ENCODE measurements at regions not wholly inside any gene's neighbourhood (a gene's known extent, or its start where the extent isn't known, plus 50 kb on each side); places are given as distances from the start of the nearest gene placed in this dataset.
"Not testable (repeated sequence)": the region's sequence is repeated elsewhere in the genome, so short reads cannot be mapped to it uniquely, and the experiment has no call there.

GRCh38 chr9:28147430-28147829 is 574.1 kb upstream of the C9orf72 start:
- H3K4me3 ChIP-seq (ENCODE audit: low read depth, low read length); H3K9me3 ChIP-seq (ENCODE audit: insufficient read depth, low read depth, low read length): not testable (repeated sequence)

GRCh38 chr9:28147923-28148597 is 574.8 kb upstream of the C9orf72 start:
- not testable (repeated sequence) for H2AK5ac ChIP-seq (ENCODE audit: low read length); H2AFZ ChIP-seq (ENCODE audit: insufficient read depth, low read length, poor library complexity); H3K79me2 ChIP-seq (ENCODE audit: control insufficient read depth, insufficient read depth, low read length, poor library complexity); H3K23ac ChIP-seq (ENCODE audit: low read length); H3K27me3 ChIP-seq (ENCODE audit: insufficient read depth, low read length); H3K18ac ChIP-seq (ENCODE audit: low read length); H3K14ac ChIP-seq (ENCODE audit: low read length); H3K79me1 ChIP-seq (ENCODE audit: low read length); DNase-seq; H3K4me3 ChIP-seq (ENCODE audit: low read depth, low read length); H3K4me1 ChIP-seq (ENCODE audit: control insufficient read depth in 1 of 2, insufficient read depth in 2 of 2, low read length in 2 of 2); H3K36me3 ChIP-seq (ENCODE audit: control insufficient read depth in 1 of 2, insufficient read depth in 2 of 2, low read length in 2 of 2); H4K91ac ChIP-seq (ENCODE audit: low read depth, low read length); H3K9me3 ChIP-seq (ENCODE audit: insufficient read depth, low read depth, low read length); H3K9ac ChIP-seq (ENCODE audit: low read length); H3K27ac ChIP-seq (ENCODE audit: low read depth, low read length); H3K4ac ChIP-seq (ENCODE audit: low read depth, low read length); H3K4me2 ChIP-seq (ENCODE audit: low read length); H4K12ac ChIP-seq (ENCODE audit: low read depth, low read length); H2BK5ac ChIP-seq (ENCODE audit: low read depth, low read length, poor library complexity); H4K8ac ChIP-seq (ENCODE audit: low read depth, low read length); H2BK12ac ChIP-seq (ENCODE audit: low read length); H2BK120ac ChIP-seq (ENCODE audit: insufficient read depth, low read length, poor library complexity)
- no CpG with 5 or more reads among the region's 18 CpGs for WGBS (ENCODE audit: extremely low coverage, insufficient coverage, insufficient read length)

More at GRCh38 chr9:28147430-28147829, 574.1 kb upstream of the C9orf72 start:
- not testable (repeated sequence) for H3K27ac ChIP-seq (ENCODE audit: low read depth, low read length); H2BK120ac ChIP-seq (ENCODE audit: insufficient read depth, low read length, poor library complexity); H3K27me3 ChIP-seq (ENCODE audit: insufficient read depth, low read length); H2BK12ac ChIP-seq (ENCODE audit: low read length); H4K12ac ChIP-seq (ENCODE audit: low read depth, low read length); H4K91ac ChIP-seq (ENCODE audit: low read depth, low read length); H3K36me3 ChIP-seq (ENCODE audit: control insufficient read depth in 1 of 2, insufficient read depth in 2 of 2, low read length in 2 of 2); H3K14ac ChIP-seq (ENCODE audit: low read length); DNase-seq; H3K23ac ChIP-seq (ENCODE audit: low read length); H3K79me1 ChIP-seq (ENCODE audit: low read length); H2AK5ac ChIP-seq (ENCODE audit: low read length); H2BK5ac ChIP-seq (ENCODE audit: low read depth, low read length, poor library complexity); H4K8ac ChIP-seq (ENCODE audit: low read depth, low read length); H3K18ac ChIP-seq (ENCODE audit: low read length); H3K9ac ChIP-seq (ENCODE audit: low read length); H2AFZ ChIP-seq (ENCODE audit: insufficient read depth, low read length, poor library complexity); H3K4me1 ChIP-seq (ENCODE audit: control insufficient read depth in 1 of 2, insufficient read depth in 2 of 2, low read length in 2 of 2); H3K4me2 ChIP-seq (ENCODE audit: low read length); H3K4ac ChIP-seq (ENCODE audit: low read depth, low read length); H3K79me2 ChIP-seq (ENCODE audit: control insufficient read depth, insufficient read depth, low read length, poor library complexity)
- no CpG with 5 or more reads among the region's 15 CpGs for WGBS (ENCODE audit: extremely low coverage, insufficient coverage, insufficient read length)

- WGBS (ENCODE audit: extremely low coverage, insufficient coverage, insufficient read length): no CpG with 5 or more reads among the region's 36 CpGs
- H3K27me3 ChIP-seq (ENCODE audit: insufficient read depth, low read length); H3K23ac ChIP-seq (ENCODE audit: low read length); H3K4me3 ChIP-seq (ENCODE audit: low read depth, low read length); H2AK5ac ChIP-seq (ENCODE audit: low read length); H3K9ac ChIP-seq (ENCODE audit: low read length); H3K27ac ChIP-seq (ENCODE audit: low read depth, low read length); H3K79me1 ChIP-seq (ENCODE audit: low read length); H3K14ac ChIP-seq (ENCODE audit: low read length); H4K91ac ChIP-seq (ENCODE audit: low read depth, low read length); H3K9me3 ChIP-seq (ENCODE audit: insufficient read depth, low read depth, low read length); H2BK120ac ChIP-seq (ENCODE audit: insufficient read depth, low read length, poor library complexity); H2AFZ ChIP-seq (ENCODE audit: insufficient read depth, low read length, poor library complexity); H2BK5ac ChIP-seq (ENCODE audit: low read depth, low read length, poor library complexity); H4K12ac ChIP-seq (ENCODE audit: low read depth, low read length); H3K36me3 ChIP-seq (ENCODE audit: control insufficient read depth in 1 of 2, insufficient read depth in 2 of 2, low read length in 2 of 2); DNase-seq; H3K4me2 ChIP-seq (ENCODE audit: low read length); H4K8ac ChIP-seq (ENCODE audit: low read depth, low read length); H3K4me1 ChIP-seq (ENCODE audit: control insufficient read depth in 1 of 2, insufficient read depth in 2 of 2, low read length in 2 of 2); H2BK12ac ChIP-seq (ENCODE audit: low read length); H3K79me2 ChIP-seq (ENCODE audit: control insufficient read depth, insufficient read depth, low read length, poor library complexity); H3K18ac ChIP-seq (ENCODE audit: low read length); H3K4ac ChIP-seq (ENCODE audit: low read depth, low read length): not testable (repeated sequence)
Observed at GRCh38 chr9:28149361-28150050, 576.2 kb upstream of the C9orf72 start.

- Histone ChIP-seq H2AFZ (ENCODE audit: insufficient read depth, low read length, poor library complexity) (no peak overlapping the region), H3K36me3 (ENCODE audit: control insufficient read depth in 1 of 2, insufficient read depth in 2 of 2, low read length in 2 of 2) (no peaks in the 10 kb centered on the region), H3K4me2 (ENCODE audit: low read length) (no peak overlapping the region), H3K79me2 (ENCODE audit: control insufficient read depth, insufficient read depth, low read length, poor library complexity) (no peaks in the 10 kb centered on the region), H3K23ac (ENCODE audit: low read length) (no peak overlapping the region), H3K27me3 (ENCODE audit: insufficient read depth, low read length) (no peaks in the 10 kb centered on the region), H2BK12ac (ENCODE audit: low read length) (no peak overlapping the region), H2BK5ac (ENCODE audit: low read depth, low read length, poor library complexity) (no peak overlapping the region), H3K79me1 (ENCODE audit: low read length) (no peaks in the 10 kb centered on the region), H3K9me3 (ENCODE audit: insufficient read depth, low read depth, low read length) (no peaks in the 10 kb centered on the region), H3K9ac (ENCODE audit: low read length) (no peak overlapping the region), H3K18ac (ENCODE audit: low read length) (no peak overlapping the region), H3K14ac (ENCODE audit: low read length) (no peak overlapping the region), H4K12ac (ENCODE audit: low read depth, low read length) (no peak overlapping the region), H2BK120ac (ENCODE audit: insufficient read depth, low read length, poor library complexity) (no peak overlapping the region), H4K8ac (ENCODE audit: low read depth, low read length) (no peak overlapping the region), H3K4me1 (ENCODE audit: control insufficient read depth in 1 of 2, insufficient read depth in 2 of 2, low read length in 2 of 2) (no peaks in the 10 kb centered on the region), H4K91ac (ENCODE audit: low read depth, low read length) (no peak overlapping the region), H3K27ac (ENCODE audit: low read depth, low read length) (no peak overlapping the region), H2AK5ac (ENCODE audit: low read length) (no peak overlapping the region), H3K4me3 (ENCODE audit: low read depth, low read length) (no peak overlapping the region), H3K4ac (ENCODE audit: low read depth, low read length) (no peak overlapping the region)
- no peak for DNase-seq
Observed at GRCh38 chr9:28155067-28155466, 581.8 kb upstream of the C9orf72 start.
